ENCODE measurements at regions not wholly inside any gene's neighbourhood (a gene's known extent, or its start where the extent isn't known, plus 50 kb on each side); places are given as distances from the start of the nearest gene placed in this dataset.

DNA sequence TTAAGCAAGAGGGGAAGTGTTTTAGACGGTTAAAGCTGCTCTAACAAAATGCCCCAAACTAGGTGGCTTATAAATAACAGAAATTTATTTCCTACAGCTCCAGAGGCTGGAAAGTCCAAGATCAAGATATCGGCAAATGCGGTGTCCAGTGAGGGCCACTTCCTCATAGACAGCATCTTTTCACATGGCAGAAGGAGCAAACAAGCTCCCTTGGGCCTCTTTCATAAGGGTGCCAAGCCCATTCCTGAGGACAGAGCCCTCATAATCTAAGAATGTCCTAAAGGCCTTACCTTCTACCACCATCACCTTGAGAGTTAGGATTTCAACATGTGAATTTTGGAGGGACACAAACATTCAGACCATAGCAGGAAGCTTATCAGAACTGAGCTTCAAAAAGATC, 57.3 kb upstream of the PPP1CB start:
- DNase-seq: no peak

DNA sequence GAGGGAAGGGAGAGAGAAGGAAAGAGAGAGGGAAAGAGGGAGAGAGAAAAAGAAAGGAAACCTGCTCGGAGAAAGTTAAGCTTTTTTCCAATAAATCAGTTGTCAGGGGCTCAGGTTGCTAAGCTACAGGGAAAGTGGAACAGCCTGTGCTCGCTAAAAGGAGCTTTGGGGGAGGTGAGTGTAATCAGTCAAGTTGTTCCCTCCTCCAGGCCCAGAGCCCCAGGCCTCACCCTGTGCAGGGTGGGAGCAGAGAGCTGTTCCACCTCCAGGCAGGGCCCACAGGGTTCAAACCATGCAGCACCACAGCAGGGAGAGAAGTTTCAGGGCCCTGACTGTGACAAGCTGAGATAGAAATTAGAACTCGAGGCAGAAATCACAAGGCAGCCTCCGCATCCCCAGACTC, 56.4 kb upstream of the PPP1CB start:
- DNase-seq: peak; percentile 20

DNA sequence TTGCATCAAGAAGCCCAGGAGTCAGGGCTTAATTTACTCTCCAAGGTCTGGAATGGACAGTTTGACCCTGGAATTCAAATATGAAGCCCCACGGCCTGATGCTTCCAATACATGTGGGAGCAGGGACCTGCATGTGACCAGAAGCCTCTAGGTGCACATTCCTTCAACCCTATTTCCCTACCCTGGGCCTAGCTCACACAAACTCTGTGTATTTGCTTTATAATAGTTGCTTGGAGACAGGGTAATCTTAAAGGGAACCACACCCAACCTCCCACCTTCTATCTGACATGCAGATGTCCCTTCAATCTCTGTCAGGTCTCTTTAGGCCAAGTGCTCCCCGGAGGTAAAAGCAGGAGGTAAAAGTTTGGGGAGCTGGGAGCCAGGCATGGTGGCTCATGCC, 55.4 kb upstream of the PPP1CB start:
- DNase-seq: no peak

DNA sequence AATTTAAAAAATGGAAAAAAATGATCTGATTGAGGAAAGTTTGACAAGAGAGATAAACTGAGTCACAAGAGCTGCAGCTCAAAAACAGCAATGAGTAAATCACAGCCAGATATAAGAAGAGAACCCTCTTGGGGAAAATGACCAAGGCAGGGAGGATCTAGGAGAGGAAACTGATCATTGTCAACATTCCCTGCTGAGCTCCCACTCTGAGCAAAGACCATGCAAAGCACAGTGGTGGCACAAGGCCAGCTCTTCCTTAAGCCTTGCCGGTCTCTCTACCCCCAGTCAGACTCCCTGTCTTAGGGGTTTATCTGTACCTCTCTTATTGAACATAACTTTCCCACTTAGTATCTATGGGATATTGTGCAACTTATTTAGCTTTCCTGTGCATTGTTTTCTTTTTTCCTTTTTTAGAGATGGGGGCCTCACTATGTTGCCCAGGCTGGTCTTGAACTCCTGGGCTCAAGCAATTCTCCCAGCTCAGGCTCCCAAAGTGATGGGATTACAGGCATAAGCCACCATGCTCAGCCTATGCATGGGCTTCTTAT, 54.0 kb upstream of the PPP1CB start:
- no peak for DNase-seq

DNA sequence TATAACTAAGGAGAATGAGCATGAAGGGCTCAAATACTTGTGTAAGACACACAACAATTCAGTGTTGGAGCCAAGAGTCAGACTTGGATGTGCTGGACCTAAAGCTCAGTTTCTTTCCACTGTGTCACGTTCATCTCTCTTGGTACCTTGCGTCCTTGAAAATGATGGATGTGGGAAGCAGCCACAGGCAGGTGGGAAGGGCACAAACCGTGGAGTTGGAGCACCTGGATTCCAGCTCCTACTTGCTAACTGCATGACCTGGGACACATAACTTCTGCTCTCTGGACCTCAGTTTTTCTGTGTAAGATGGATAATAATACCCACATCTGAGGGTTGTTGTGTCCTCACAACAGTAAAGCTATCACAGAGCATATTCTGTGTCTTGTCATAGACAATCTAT, 53.1 kb upstream of the PPP1CB start:
- DNase-seq: no peak

Measured in NCI-H2227 treated with DMSO at 0.1 percent for 48 hours (cell line).